Endothelial cell of umbilical vein (primary cell): ENCODE measurements at regions not wholly inside any gene's neighbourhood (a gene's known extent, or its start where the extent isn't known, plus 50 kb on each side); places are given as distances from the start of the nearest gene placed in this dataset.

Experiments used
- BruUV-seq: library from RNA; stranded (reverse); fragments of 400-500 nt; replicated peaks from 2 replicates; lab custom pipeline; 2021; lab: Mats Ljungman, UMichigan
- CTCF ChIA-PET: fragments of 300-600, 350-600 bp; sonication (Branson Sonifier 250); formaldehyde crosslinking; loops from one replicate; lab custom pipeline; 2021; ENCODE audit warnings: antibody characterized with exemption, inconsistent platforms; lab: Charles Lee
- POLR2A ChIA-PET: fragments of 300-600, 350-600 bp; sonication (Branson Sonifier 250); formaldehyde crosslinking; loops from one replicate; lab custom pipeline; 2021; ENCODE audit warnings: antibody characterized with exemption, inconsistent platforms; lab: Charles Lee
- DNase-seq: peaks from one replicate; pipeline ENCODE4 v3.0.0-alpha.2; 2011; ENCODE audit warnings: low read depth, low spot score
- FAIRE-seq: peaks from 2 replicates; lab custom pipeline; 2011; peaks lifted over from hg19 to GRCh38; lab: Jason Lieb, UNC
- H2AFZ ChIP-seq: 2 replicates; pipeline ENCODE4 v1.6.0; 2012; ENCODE audit warnings: low read depth, low read length, control low read depth, inconsistent platforms
- H3K27ac ChIP-seq: 2 replicates; pipeline ENCODE4 v1.5.1; 2011; ENCODE audit warnings: low read depth, mild to moderate bottlenecking, control low read depth, low read length, moderate library complexity; ENCODE audit not compliant: insufficient read depth
- H3K27me3 ChIP-seq, 2 experiments: 2 replicates each; pipeline versions ENCODE4 v1.6.0 to v1.6.1; 2011; ENCODE audit warnings: low read length in 2 of 2, mixed read lengths in 1 of 2; ENCODE audit not compliant: control insufficient read depth in 2 of 2, insufficient read depth in 2 of 2
- H3K36me3 ChIP-seq, 2 experiments: 2 replicates in 1 of 2; 3 replicates in 1 of 2; pipeline ENCODE4 v1.5.1; 2011; ENCODE audit warnings: low read length in 2 of 2, mild to moderate bottlenecking in 1 of 2, moderate library complexity in 1 of 2; ENCODE audit not compliant: control insufficient read depth in 2 of 2, insufficient read depth in 2 of 2; ENCODE audit errors: extremely low read depth in 1 of 2
- H3K4me1 ChIP-seq: 3 replicates; pipeline ENCODE4 v1.5.1; 2011; ENCODE audit warnings: mild to moderate bottlenecking, low read length; ENCODE audit not compliant: control insufficient read depth, insufficient read depth; ENCODE audit errors: extremely low read depth
- H3K4me2 ChIP-seq: 2 replicates; pipeline ENCODE4 v1.6.1; 2011; ENCODE audit warnings: low read length, control low read depth, mixed read lengths; ENCODE audit not compliant: insufficient read depth
- H3K4me3 ChIP-seq, 3 experiments: fragments of 200-600 bp in 1 of 3; sonication (generic), shearing (Covaris generic) in 1 of 3; replicated peaks in 1 of 3; 2 replicates each; pipeline ENCODE4 v1.5.1; 2011 to 2016; ENCODE audit warnings: control low read depth in 3 of 3, low read length in 3 of 3, mild to moderate bottlenecking in 2 of 3, inconsistent platforms in 1 of 3, low read depth in 1 of 3, moderate library complexity in 1 of 3; ENCODE audit not compliant: insufficient read depth in 1 of 3
- H3K79me2 ChIP-seq: 2 replicates; pipeline ENCODE4 v1.6.0; 2012; ENCODE audit warnings: low read length, inconsistent platforms; ENCODE audit not compliant: control insufficient read depth, insufficient read depth
- H3K9ac ChIP-seq: replicated peaks from 2 replicates; pipeline ENCODE3; 2011; ENCODE audit warnings: low read length, control low read depth; ENCODE audit not compliant: insufficient read depth; ENCODE audit errors: extremely low read depth
- H3K9me1 ChIP-seq: replicated peaks from 3 replicates; pipeline ENCODE4 v1.6.0; 2011; ENCODE audit warnings: mild to moderate bottlenecking, low read length; ENCODE audit not compliant: control insufficient read depth, insufficient read depth; ENCODE audit errors: extremely low read depth
- H3K9me3 ChIP-seq: replicated peaks from 2 replicates; pipeline ENCODE4 v1.5.1; 2012; ENCODE audit warnings: low read length, inconsistent platforms; ENCODE audit not compliant: control insufficient read depth, insufficient read depth
- H4K20me1 ChIP-seq: replicated peaks from 2 replicates; pipeline ENCODE3; 2011; ENCODE audit warnings: mild to moderate bottlenecking, low read length; ENCODE audit not compliant: control insufficient read depth, insufficient read depth; ENCODE audit errors: extremely low read depth
- CTCF ChIP-seq, 2 donors: IDR thresholded peaks; 1 replicate in 1 of 2; 2 replicates in 1 of 2; pipeline ENCODE4 v1.5.1; 2011; ENCODE audit warnings: low read length in 2 of 2, mild to moderate bottlenecking in 2 of 2, moderate library complexity in 2 of 2, control low read depth in 1 of 2, inconsistent platforms in 1 of 2, low read depth in 1 of 2; ENCODE audit not compliant: insufficient read depth in 1 of 2; ENCODE audit errors: extremely low read depth in 1 of 2
- EZH2 ChIP-seq: IDR thresholded peaks from 2 replicates; pipeline ENCODE4 v1.6.1; 2012; ENCODE audit warnings: borderline replicate concordance, low read depth, mild to moderate bottlenecking, moderate library complexity, low read length, inconsistent platforms; ENCODE audit not compliant: severe bottlenecking
- FOS ChIP-seq: IDR thresholded peaks from 2 replicates; pipeline ENCODE4 v1.6.1; 2011; ENCODE audit warnings: mild to moderate bottlenecking, low read length, moderate library complexity, borderline replicate concordance; ENCODE audit not compliant: insufficient read depth
- GATA2 ChIP-seq: IDR thresholded peaks from 2 replicates; pipeline ENCODE4 v1.7.0; 2011; ENCODE audit warnings: low read depth, mild to moderate bottlenecking, moderate library complexity, mixed read lengths, low read length; ENCODE audit not compliant: insufficient read length, insufficient read depth
- JUN ChIP-seq: IDR thresholded peaks from 2 replicates; pipeline ENCODE4 v1.6.1; 2011; ENCODE audit warnings: borderline replicate concordance, low read depth; ENCODE audit not compliant: insufficient read length, insufficient read depth
- MAX ChIP-seq: IDR thresholded peaks from 2 replicates; pipeline ENCODE4 v1.6.1; 2011; ENCODE audit not compliant: insufficient read depth, insufficient read length
- MYC ChIP-seq: IDR thresholded peaks from one replicate; pipeline ENCODE4 v1.6.1; 2011; ENCODE audit warnings: mild to moderate bottlenecking, low read depth, low read length
- POLR2A ChIP-seq: IDR thresholded peaks from 2 replicates; pipeline ENCODE4 v1.6.1; 2012; ENCODE audit warnings: low read depth, mild to moderate bottlenecking, control low read depth, low read length
- POLR2AphosphoS5 ChIP-seq: IDR thresholded peaks from 2 replicates; pipeline ENCODE4 v1.6.1; 2012; ENCODE audit warnings: low read depth, mild to moderate bottlenecking, control low read depth, low read length, moderate library complexity; ENCODE audit not compliant: insufficient read depth
- dilution Hi-C: fragments of 300-500 bp; cut with MboI; formaldehyde crosslinking; loops from one replicate; pipeline ENCODE4 v1.15.0; 2019; ENCODE audit warnings: low sequenced_read_pairs; ENCODE audit not compliant: extremely low pct_ligation_motif_present
- intact Hi-C: fragments of 100-400 bp; cut with micrococcal nuclease; formaldehyde crosslinking; loops from one replicate; pipeline ENCODE4 v1.10.0; 2022

GRCh38 chr15:94770199-94770598, 538.8 kb downstream of the MCTP2 start:
- BruUV-seq, result no TSS peak
- DNase-seq (no peak), FAIRE-seq (no peak)
- Histone ChIP-seq H3K4me1 (no peaks in the 10 kb centered on the region), H3K9me1 (no peaks in the 10 kb centered on the region), H3K27ac (no peak overlapping the region), H3K9me3 (no peaks in the 10 kb centered on the region), H4K20me1 (no peaks in the 10 kb centered on the region), H2AFZ (no peak overlapping the region), H3K27me3 (no peaks in the 10 kb centered on the region), H3K9ac (no peak overlapping the region), H3K79me2 (no peaks in the 10 kb centered on the region), H3K36me3 (no peaks in the 10 kb centered on the region), H3K4me3 (no peak overlapping the region), H3K4me2 (no peak overlapping the region)
- dilution Hi-C loops (no loop called here), intact Hi-C loops (no loop called here)
- ChIA-PET CTCF (no interaction called here), POLR2A (no interaction called here)
- TF ChIP-seq EZH2 (no peak), POLR2A (no peak), POLR2AphosphoS5 (no peak), GATA2 (no peak), FOS (no peak), CTCF (IDR thresholded peaks at IDR 0.05; ENCODE audit: extremely low read depth in 1 of 2, insufficient read depth in 1 of 2, low read depth in 1 of 2, low read length in 2 of 2) (no peak), JUN (no peak), MYC (no peak), MAX (no peak)
